GM12873 (cell line): ENCODE measurements at regions not wholly inside any gene's neighbourhood (a gene's known extent, or its start where the extent isn't known, plus 50 kb on each side); places are given as distances from the start of the nearest gene placed in this dataset.

Experiments used
- TF ChIP-seq, protein P1 (sequence below): IDR thresholded peaks from 2 replicates; pipeline ENCODE4 v1.5.1; 2012; ENCODE audit warnings: low read depth, mild to moderate bottlenecking, moderate library complexity, low read length, control low read depth; ENCODE audit not compliant: insufficient read depth; ENCODE audit errors: missing control alignments

DNA sequence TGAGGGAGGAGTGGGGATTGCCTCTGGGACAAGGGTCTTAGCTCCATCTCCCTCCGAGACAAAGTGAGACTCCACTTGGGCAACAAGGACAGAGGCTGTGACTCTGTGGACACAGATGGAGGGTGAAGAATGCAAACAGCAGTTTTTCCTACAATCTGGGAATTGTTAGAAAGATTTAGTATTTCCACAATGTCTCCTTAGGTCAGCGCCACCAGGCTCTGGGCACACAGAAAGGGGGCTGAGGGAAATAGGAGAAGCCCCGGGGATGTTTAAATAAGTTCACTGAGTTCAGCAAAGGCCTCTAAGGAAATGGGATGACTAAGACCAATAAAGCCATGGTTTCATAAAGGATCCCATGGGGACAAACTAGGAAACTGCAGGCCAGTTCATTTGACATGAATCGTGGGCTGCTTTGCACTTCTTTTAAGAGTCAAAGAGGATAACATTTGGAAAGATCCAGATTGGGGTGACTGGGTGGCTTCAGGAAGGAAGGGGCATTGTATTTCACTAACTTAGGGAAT is 219.8 kb upstream of the GLI3 start:
- TF ChIP-seq, protein P1, sequence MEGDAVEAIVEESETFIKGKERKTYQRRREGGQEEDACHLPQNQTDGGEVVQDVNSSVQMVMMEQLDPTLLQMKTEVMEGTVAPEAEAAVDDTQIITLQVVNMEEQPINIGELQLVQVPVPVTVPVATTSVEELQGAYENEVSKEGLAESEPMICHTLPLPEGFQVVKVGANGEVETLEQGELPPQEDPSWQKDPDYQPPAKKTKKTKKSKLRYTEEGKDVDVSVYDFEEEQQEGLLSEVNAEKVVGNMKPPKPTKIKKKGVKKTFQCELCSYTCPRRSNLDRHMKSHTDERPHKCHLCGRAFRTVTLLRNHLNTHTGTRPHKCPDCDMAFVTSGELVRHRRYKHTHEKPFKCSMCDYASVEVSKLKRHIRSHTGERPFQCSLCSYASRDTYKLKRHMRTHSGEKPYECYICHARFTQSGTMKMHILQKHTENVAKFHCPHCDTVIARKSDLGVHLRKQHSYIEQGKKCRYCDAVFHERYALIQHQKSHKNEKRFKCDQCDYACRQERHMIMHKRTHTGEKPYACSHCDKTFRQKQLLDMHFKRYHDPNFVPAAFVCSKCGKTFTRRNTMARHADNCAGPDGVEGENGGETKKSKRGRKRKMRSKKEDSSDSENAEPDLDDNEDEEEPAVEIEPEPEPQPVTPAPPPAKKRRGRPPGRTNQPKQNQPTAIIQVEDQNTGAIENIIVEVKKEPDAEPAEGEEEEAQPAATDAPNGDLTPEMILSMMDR, result no peak

DNA sequence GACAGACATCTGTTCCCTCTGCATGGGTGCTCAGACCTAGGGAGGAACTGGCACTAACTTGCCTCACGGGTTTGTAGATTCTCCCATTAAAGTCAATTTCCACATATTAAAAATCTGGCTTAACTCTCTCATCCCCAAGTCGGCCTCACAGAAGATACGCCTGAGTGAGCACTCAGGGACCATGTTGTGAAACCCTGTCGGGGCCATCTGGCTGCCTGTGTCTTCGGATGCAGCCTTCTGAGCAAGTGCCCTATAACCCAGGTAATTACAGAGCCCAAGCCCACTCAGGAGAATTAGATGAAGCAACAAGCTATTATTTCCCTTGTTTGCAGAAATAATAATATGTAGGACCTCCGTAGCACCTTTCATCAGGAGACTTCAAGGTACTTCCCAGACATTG is 219.3 kb upstream of the GLI3 start:
- TF ChIP-seq, protein P1, result no peak

GRCh38 chr7:42453931-42454361 is 216.9 kb upstream of the GLI3 start:
- TF ChIP-seq, protein P1, result no peak

- TF ChIP-seq, protein P1, result no peak
These were observed 215.3 kb upstream of the GLI3 start for GRCh38 chr7:42452356-42452755.

DNA sequence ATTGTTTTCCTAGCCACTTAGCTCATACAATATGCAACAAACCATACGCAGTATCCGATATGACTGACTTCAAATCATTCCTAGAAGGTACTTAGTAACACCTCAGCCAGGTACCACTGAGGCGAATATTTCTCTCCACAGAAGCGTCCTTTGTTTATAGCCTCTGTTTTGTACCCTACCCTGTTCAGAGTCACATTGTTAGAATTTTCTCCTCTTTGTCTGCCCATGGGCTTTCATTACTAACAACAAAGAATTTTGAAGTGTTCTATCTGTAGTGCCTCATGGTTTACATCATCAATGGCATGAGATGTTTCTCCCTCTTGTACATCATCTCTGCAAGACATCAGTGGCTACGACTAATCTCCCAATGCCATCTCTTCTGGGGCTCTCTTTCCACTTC is 212.4 kb upstream of the GLI3 start:
- TF ChIP-seq, protein P1, result no peak

- TF ChIP-seq, protein P1, result no peak
These were observed 211.9 kb upstream of the GLI3 start for GRCh38 chr7:42448901-42449300.

- TF ChIP-seq, protein P1, result no peak
These were observed 208.7 kb upstream of the GLI3 start for GRCh38 chr7:42445691-42446090.
